Right lobe of liver (tissue), 6 donors: ENCODE measurements at regions not wholly inside any gene's neighbourhood (a gene's known extent, or its start where the extent isn't known, plus 50 kb on each side); places are given as distances from the start of the nearest gene placed in this dataset.

ENCODE experiments used
- ATAC-seq, 4 donors: fragments of 200-7000 bp; cut with Tn5 transposase; one replicate each; pipeline ENCODE4 v1.9.1; 2020; ENCODE audit warnings: mild to moderate bottlenecking in 4 of 4, moderate library complexity in 4 of 4
- DNase-seq, 3 donors: peaks; one replicate each; pipeline ENCODE4 v3.0.0-alpha.2; 2020
- H3K27ac ChIP-seq, 3 donors: fragments of 200-600 bp; one replicate each; pipeline ENCODE4 v1.8.0; 2022
- H3K27me3 ChIP-seq, 2 donors: fragments of 200-600 bp; one replicate each; pipeline ENCODE4 v1.8.0; 2022
- H3K36me3 ChIP-seq, 4 donors: fragments of 200-600 bp; sonication (generic) in 1 of 4; one replicate each; pipeline versions ENCODE4 v1.5.1 to v1.8.0; 2017 to 2022; ENCODE audit warnings: control low read depth in 1 of 4
- H3K4me1 ChIP-seq, 4 donors: fragments of 200-600 bp; sonication (generic) in 1 of 4; one replicate each; pipeline versions ENCODE4 v1.5.1 to v1.8.0; 2017 to 2022; ENCODE audit warnings: control low read depth in 1 of 4
- H3K4me3 ChIP-seq, 3 donors: fragments of 200-600 bp; one replicate each; pipeline ENCODE4 v1.8.0; 2022
- H3K9me3 ChIP-seq, 4 donors: fragments of 200-600 bp; sonication (generic) in 1 of 4; one replicate each; pipeline versions ENCODE4 v1.5.1 to v1.8.0; 2017 to 2022; ENCODE audit warnings: control low read depth in 1 of 4
- CTCF ChIP-seq, 4 donors: fragments of 200-600 bp in 3 of 4; fragments of 450-650 bp in 1 of 4; IDR thresholded peaks; one replicate each; pipeline versions ENCODE4 v1.5.1 to v1.8.0; 2016 to 2022; ENCODE audit warnings: antibody characterized with exemption in 4 of 4, mild to moderate bottlenecking in 2 of 4
- POLR2A ChIP-seq: fragments of 450-650 bp; IDR thresholded peaks from one replicate; pipeline ENCODE4 v1.6.1; 2017; ENCODE audit warnings: antibody characterized with exemption, mild to moderate bottlenecking
- WGBS: methylation state at CpG from one replicate; pipeline ENCODE4 v1.1.6; 2018; ENCODE audit warnings: low coverage, low lambda C conversion rate; ENCODE audit not compliant: insufficient coverage; ENCODE audit errors: missing lambda C conversion rate; 5-methylcytosine and 5-hydroxymethylcytosine counted together
- intact Hi-C, 2 donors: fragments of 100-400 bp; cut with DNase I; formaldehyde crosslinking; loops; one replicate each; pipeline versions ENCODE4 v1.11.2 to v1.14.1; 2022
- donor health status: DM: no; HTN: yes; CAD: no.
- donor health status: DM: no; HTN: no; CAD: no.
- donor health status: DM: no; HTN: no; CAD: no.
- donor health status: DM: no; HTN: yes; CAD: no.
- donor health status: DM: no; HTN: yes; CAD: no.

GRCh38 chr16:9681508-9681907 lies 500.7 kb downstream of the GRIN2A start:
- intact Hi-C loops, result no loop called here
- H3K36me3 ChIP-seq, result no peaks in the 10 kb centered on the region
- TF ChIP-seq POLR2A (no peak), CTCF (IDR thresholded peaks at IDR 0.05) (no peak)
- H3K27ac ChIP-seq, result no peak overlapping the region
- no peak overlapping the region for H3K4me3 ChIP-seq
- H3K27me3 ChIP-seq, result no peaks in the 10 kb centered on the region
- WGBS, result 45% methylated on average over 5 of the region's 9 CpGs
- no peaks in the 10 kb centered on the region for H3K4me1 ChIP-seq
- H3K9me3 ChIP-seq, result no peaks in the 10 kb centered on the region
- ATAC-seq (no peak), DNase-seq (no peak)

GRCh38 chr16:9682320-9682719 lies 499.9 kb downstream of the GRIN2A start:
- H3K27ac ChIP-seq, result no peak overlapping the region
- TF ChIP-seq CTCF (IDR thresholded peaks at IDR 0.05) (no peak), POLR2A (no peak)
- 71% methylated on average over 2 of the region's 2 CpGs for WGBS
- H3K4me3 ChIP-seq, result no peak overlapping the region
- intact Hi-C loops, result no loop called here
- H3K27me3 ChIP-seq, result no peaks in the 10 kb centered on the region
- DNase-seq (no peak), ATAC-seq (no peak)
- no peaks in the 10 kb centered on the region for H3K36me3 ChIP-seq
- H3K9me3 ChIP-seq, result no peaks in the 10 kb centered on the region
- no peaks in the 10 kb centered on the region for H3K4me1 ChIP-seq

GRCh38 chr16:9683677-9684076 lies 498.6 kb downstream of the GRIN2A start:
- no peak for DNase-seq
- Histone ChIP-seq H3K27ac (no peak overlapping the region), H3K9me3 (no peaks in the 10 kb centered on the region), H3K36me3 (no peaks in the 10 kb centered on the region), H3K27me3 (no peaks in the 10 kb centered on the region), H3K4me3 (no peak overlapping the region), H3K4me1 (no peaks in the 10 kb centered on the region)
- intact Hi-C loops, result no loop called here
- no peak for ATAC-seq
- no peak for TF ChIP-seq CTCF (IDR thresholded peaks at IDR 0.05)
- no peak for TF ChIP-seq POLR2A

GRCh38 chr16:9687737-9688319 lies 494.4 kb downstream of the GRIN2A start:
- WGBS, result 64% methylated on average over 4 of the region's 4 CpGs
- DNase-seq (no peak), ATAC-seq (no peak)
- intact Hi-C loops, result no loop called here
- Histone ChIP-seq H3K27me3 (no peaks in the 10 kb centered on the region), H3K4me3 (no peak overlapping the region), H3K4me1 (no peaks in the 10 kb centered on the region), H3K27ac (no peak overlapping the region), H3K9me3 (no peaks in the 10 kb centered on the region), H3K36me3 (no peaks in the 10 kb centered on the region)
- TF ChIP-seq POLR2A, result no peak
- TF ChIP-seq CTCF (IDR thresholded peaks at IDR 0.05), result no peak

GRCh38 chr16:9689597-9689996 lies 492.6 kb downstream of the GRIN2A start:
- Histone ChIP-seq H3K27me3 (no peaks in the 10 kb centered on the region), H3K9me3 (no peaks in the 10 kb centered on the region), H3K36me3 (no peaks in the 10 kb centered on the region), H3K4me3 (no peak overlapping the region), H3K27ac (no peak overlapping the region), H3K4me1 (no peaks in the 10 kb centered on the region)
- intact Hi-C loops, result no loop called here
- DNase-seq (no peak), ATAC-seq (no peak)
- TF ChIP-seq POLR2A (no peak), CTCF (IDR thresholded peaks at IDR 0.05) (no peak)
